Caki2 (cell line): ENCODE measurements at regions not wholly inside any gene's neighbourhood (a gene's known extent, or its start where the extent isn't known, plus 50 kb on each side); places are given as distances from the start of the nearest gene placed in this dataset.
A peak's percentile ranks its signal among the peaks of the same experiment; 100 is the strongest.
"Not testable (repeated sequence)": the region's sequence is repeated elsewhere in the genome, so short reads cannot be mapped to it uniquely, and the experiment has no call there.

Source experiments
- DNase-seq: peaks from one replicate; pipeline ENCODE4 v3.0.0-alpha.2; 2015; ENCODE audit warnings: low read depth
- in situ Hi-C: cut with HindIII; loops from 2 replicates; pipeline ENCODE4 v1.10.0; 2016; ENCODE audit warnings: low sequenced_read_pairs, low pct_unique_long_range_greater_than_20kb, mixed read lengths

DNA sequence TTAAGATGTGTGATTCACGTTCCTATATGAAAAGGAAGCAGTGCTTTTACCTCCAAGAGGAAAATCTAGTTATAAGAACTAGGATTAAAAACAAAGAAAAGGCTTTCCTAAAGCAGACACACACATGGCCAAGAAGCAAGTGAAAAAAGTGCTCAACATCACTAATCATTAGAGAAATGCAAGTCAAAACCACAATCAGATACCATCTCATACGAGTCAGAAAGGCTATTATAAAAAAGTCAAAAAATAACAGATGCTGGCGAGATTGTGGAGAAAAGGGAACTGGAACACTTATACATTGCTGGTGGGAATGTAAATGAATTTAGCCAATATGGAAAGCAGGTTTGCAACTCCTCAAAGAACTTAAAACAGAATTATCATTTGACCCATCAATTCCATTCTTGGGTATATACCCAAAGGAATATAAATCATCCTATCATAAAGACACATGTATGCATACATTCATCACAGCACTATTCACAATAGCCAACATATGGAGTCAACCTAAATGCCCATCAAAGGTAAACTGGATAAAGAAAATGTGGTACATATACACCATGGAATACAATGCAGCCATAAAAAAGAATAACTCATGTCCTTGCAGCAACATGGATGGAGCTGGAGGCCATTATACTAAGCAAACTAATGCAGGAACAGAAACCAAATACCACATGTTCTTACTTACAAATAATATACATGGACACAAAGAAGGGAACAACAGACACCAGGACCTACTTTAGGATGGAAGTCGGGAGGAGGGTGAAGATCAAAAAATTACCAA lies 285.3 kb downstream of the RAD51AP2 start:
- in situ Hi-C loops: no loop called here
- no peak for DNase-seq

DNA sequence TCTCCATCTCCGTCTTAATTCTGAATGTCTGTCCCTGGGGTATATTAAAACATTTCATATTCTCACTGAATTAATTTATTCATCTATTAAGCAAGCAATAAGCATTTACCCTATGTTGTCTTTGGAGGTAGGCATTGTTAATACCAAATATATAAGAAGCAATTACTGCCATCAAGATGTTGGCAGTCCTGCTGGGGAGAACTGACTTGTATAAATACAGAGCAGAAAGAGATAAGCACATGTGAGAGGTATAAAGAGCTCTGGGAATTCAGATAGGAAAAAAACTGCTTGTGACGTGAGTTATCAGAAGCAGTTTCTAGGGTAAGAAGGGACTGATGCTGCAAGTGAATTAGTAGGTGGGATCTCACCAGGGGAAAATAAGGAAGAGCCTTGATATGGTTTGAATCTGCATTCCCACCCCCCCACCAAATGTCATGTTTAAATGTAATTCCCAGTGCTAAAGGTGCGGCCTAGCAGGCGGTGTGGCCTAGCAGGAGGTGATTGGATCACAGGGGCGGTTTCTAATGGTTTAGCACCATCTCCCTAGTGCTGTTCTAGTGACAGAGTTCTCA lies 286.8 kb downstream of the RAD51AP2 start:
- no peak for DNase-seq
- in situ Hi-C loops: no loop called here

DNA sequence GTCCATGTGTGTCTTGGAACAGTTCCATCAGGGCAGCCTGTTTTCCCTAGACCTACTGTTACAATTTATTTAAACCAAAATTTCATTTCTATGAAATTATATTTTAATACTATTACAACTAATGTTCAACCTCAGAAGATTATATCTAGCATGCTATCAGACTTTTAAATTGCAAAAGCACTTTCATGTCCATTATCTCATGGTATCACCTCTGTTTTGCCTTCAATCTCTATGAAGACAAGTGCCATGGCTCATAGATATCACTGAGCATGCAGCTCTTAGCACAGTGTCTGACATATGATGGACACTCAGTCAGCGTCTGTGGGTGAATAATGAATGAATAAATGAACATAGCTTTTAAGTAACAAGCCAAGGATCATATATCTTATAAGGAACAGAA lies 288.8 kb downstream of the RAD51AP2 start:
- DNase-seq: no peak
- in situ Hi-C loops: no loop called here

DNA sequence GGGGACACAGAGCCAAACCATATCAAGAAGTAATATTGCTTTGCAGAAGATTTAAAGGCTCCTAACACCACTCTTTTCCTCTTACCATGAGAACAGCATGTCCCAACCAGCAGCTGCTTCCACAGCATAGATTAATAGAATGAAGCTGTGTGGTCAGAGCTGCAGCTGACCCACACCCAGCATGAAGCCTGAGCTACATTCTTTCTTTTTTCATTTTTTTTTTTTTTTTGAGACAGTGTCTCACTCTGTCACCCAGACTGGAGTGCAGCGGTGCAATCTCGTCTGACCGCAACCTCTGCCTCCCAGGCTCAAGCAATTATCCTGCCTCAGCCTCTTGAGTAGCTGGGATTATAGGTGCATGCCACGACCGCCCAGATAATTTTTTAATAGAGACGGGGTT lies 289.8 kb downstream of the RAD51AP2 start:
- in situ Hi-C loops: no loop called here
- no peak for DNase-seq

DNA sequence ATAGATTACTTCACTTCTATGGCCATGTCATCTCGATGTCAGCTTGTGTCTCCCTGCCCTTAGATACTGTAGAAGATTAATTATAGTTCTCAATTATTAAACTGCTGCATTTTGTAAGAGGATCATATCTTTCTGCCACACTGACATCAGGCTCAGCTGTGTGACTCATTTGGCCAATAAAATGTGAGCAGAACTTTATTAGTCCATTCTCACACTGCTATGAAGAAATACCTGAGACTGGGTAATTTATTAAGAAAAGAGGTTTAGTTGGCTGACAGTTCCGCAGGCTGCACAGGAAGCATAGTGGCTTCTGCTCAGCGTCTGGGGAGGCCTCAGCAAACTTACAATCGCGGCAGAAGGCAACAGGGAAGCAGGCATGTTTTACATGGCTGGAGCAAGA lies 290.4 kb downstream of the RAD51AP2 start:
- in situ Hi-C loops: no loop called here
- no peak for DNase-seq

DNA sequence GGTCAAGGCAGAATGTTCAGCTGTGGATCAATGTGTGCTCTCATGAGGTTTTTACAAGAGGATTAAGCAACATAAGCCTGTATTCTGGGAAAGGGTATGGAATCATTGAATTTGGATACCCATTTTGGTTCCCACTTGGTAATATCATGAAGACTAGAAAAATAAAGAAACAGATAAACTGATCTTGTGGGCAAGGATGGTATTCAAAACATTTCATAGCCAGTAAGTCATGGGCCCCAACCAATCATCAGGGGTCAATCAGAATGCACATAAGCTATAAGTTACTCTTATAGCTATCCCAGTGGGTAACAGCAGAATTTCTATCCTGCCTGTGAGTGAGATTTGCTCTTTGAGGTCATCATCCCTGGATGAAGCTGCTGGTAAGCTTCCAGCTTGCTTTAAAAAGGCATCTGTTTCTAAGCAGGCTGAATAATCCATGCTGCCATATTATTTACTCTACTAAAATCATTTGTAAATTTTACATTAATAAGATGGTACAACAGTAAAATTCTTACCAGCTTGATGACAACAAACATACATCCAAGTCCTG lies 291.2 kb downstream of the RAD51AP2 start:
- in situ Hi-C loops: no loop called here
- no peak for DNase-seq

DNA sequence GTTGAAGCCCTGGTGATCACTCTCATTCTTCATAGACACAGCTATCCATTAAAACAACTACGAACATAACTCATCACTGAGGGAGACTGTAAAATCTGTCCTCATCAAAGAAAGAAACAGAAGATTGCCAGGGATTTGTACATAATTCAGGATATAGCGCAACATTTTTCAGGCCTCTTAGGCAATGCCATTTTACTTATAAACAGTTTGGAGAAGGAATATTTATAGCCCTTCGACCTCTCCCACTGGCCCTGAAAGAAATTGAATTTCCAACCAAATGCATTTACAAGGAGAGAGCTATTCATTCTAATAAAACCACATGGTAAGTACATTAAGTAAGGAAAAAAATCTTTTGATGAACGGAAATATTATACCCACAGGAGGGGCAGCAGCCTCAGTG lies 295.0 kb downstream of the RAD51AP2 start:
- DNase-seq: no peak
- in situ Hi-C loops: no loop called here

DNA sequence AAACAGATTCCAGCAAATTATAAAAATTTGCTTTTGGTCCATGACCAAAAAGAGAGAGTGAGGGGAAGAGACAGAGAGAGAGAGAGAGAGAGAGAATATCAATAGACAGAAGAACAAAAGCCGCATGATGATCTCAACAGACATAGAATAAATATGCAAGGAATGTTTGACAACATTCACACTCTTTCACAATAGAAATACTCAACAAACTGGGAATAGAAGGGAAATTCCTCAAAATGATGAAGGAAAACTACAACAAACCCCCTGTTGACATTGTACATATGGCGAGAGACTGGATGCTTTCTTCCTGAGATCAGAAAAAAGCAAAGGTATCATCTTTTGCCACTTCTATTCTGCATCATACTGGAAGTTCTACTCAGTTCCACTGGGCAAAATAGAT lies 309.7 kb downstream of the RAD51AP2 start:
- DNase-seq: peak; percentile 22
- in situ Hi-C loops: no loop called here

DNA sequence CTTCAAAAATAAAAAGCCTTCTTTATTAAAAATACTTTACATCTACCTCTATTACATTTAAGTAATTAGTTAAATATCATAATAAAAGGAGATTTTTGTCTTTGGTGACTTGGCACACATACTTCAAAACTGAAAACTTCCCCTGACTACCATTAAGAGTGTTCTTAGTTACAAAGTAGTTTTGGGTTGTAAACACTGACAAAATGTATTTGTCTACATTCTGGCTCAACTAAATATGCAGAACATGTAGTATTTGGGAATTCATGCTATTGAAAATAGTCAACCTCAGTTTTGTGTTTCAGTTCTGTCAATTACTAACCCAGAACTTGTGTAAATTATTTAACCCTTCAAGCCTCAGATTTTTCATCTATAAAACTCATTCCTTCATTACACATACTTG lies 311.5 kb downstream of the RAD51AP2 start:
- no peak for DNase-seq
- in situ Hi-C loops: no loop called here

DNA sequence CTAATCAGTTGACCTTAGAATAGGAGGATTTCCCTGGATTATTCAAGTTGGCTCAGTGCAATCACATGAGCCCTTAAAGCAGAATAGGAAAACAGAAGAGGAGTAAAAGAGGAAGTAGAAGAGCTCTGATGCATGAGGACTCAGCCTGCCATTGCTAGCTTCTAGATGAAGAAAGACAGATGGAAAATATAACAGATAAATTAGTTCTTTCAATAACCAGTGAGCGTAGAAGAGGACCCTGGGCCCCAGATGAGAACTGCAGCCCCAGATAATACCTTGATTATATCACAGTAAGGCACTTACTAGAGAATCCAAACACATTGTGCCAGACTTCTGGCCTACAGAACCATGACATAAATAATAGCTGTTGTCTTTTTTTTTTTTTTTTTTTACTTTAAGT lies 314.0 kb downstream of the RAD51AP2 start:
- in situ Hi-C loops, DNase-seq: not testable (repeated sequence)

DNA sequence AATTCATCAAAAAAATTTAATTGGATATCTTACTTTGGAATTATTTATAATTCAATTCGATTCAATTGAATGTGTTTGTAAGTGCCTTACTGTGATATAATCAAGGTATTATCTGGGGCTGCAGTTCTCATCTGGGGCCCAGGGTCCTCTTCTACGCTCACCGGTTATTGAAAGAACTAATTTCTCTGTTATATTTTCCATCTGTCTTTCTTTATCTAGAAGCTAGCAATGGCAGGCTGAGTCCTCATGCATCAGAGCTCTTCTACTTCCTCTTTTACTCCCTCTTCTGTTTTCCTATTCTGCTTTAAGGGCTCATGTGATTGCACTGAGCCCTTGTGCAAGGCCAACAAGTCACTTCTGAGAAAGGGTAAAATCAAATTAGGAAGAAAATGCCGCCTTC lies 315.6 kb downstream of the RAD51AP2 start:
- in situ Hi-C loops, DNase-seq: not testable (repeated sequence)

DNA sequence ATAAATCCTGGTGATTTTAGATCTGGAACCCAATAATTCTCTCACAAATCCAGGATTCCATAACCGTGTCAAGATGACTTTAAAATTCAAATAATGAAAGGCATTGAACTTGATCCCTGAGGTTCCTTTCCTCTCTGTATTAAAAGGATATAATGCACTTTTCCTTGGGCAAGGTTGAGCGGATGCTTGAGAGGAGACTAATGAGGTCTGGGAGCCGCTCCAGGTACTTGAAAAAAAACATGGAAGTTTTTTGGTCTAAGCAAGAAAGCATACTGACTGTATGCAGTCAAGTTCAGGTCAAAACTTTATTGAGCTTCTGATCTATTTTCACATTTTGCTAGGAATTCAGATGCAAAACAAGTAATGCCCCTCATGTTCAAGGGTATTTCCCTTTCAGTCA lies 318.5 kb downstream of the RAD51AP2 start:
- no peak for DNase-seq
- in situ Hi-C loops: no loop called here

DNA sequence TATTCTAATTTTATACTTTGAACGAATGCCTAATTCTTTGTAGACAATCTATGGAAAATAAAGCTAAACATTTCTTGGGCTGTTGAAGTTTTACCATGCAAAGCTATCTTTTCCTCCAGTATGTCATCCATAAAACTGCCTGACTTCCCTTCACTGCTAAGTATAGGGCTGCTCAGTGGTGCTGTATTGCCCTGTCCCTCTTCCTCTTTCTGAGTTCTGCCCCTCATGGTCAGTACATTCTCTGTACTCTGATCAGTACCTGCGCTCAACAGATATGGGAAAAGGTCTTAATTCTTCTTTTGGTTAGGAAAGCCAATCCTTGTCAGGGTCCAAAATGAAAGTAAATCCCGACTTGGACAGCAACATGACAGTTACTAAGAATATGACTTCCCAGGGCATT lies 321.9 kb downstream of the RAD51AP2 start:
- in situ Hi-C loops: no loop called here
- no peak for DNase-seq

DNA sequence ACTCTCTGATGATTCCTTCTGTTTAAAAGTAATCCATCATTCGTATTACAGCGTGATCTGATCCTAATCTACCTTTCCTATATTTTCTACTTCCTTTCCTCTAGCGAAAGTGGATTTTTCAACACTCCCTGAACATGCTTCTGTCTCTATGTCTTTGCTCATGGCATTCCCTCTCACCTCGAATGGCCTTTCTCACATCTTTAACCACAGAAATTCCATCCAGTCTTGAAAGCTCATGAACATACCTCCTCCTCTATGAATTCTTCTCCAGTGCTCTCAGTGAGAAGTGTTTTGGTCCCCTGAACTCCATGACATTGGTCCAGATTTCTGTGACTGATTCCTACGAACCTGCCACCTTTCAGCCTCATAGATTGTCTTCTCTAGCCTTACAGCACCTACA lies 323.2 kb downstream of the RAD51AP2 start:
- DNase-seq: no peak
- in situ Hi-C loops: no loop called here

DNA sequence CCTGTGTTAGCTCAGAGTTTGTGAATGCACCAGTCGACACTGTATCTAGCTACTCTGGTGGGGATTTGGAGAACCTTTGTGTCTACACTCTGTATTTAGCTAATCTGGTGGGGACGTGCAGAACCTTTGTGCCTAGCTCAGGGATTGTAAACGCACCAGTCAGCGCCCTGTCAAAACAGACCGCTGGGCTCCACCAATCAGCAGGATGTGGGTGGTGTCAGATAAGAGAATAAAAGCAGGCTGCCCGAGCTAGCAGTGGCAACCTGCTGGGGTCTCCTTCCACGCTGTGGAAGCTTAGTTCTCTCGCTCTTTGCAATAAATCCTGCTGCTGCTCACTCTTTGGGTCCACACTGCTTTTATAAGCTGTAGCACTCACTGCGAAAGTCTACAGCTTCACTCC lies 324.2 kb downstream of the RAD51AP2 start:
- no peak for DNase-seq
- in situ Hi-C loops: no loop called here

DNA sequence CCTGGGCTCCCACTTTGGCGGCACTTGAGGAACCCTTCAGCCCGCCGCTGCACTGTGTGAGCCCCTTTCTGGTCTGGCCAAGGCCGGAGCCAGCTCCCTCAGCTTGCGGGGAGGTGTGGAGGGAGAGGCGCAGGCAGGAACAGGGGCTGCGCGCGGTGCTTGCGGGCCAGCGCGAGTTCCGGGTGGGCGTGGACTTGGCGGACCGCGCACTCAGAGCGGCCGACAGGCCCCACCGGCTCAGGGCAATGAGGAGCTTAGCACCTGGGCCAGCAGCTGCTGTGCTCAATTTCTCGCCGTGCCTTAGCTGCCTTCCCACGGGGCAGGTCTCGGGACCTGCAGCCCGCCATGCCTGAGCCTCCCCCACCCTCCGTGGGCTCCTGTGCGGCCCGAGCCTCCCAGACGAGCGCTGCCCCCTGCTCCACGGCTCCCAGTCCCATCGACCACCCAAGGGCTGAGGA lies 324.8 kb downstream of the RAD51AP2 start:
- in situ Hi-C loops, DNase-seq: not testable (repeated sequence)

DNA sequence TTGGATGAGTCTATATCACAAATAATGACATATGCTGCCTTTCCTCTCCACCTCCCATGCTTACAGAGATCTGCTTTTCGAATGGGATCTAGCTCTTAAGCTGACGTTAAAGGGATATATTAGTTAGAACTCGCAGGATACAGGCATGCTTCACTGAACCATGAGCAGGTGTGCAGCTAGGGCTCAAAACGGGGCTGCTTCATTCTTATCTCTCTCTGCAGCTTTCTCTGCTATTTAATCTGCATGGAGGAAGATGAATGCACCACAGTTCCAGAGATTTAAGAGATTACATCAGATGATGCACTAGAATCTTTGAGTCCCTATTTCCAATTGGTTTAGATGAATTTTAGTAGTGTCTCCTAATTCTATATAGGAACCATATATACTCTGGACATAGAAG lies 327.0 kb downstream of the RAD51AP2 start:
- no peak for DNase-seq
- in situ Hi-C loops: no loop called here

DNA sequence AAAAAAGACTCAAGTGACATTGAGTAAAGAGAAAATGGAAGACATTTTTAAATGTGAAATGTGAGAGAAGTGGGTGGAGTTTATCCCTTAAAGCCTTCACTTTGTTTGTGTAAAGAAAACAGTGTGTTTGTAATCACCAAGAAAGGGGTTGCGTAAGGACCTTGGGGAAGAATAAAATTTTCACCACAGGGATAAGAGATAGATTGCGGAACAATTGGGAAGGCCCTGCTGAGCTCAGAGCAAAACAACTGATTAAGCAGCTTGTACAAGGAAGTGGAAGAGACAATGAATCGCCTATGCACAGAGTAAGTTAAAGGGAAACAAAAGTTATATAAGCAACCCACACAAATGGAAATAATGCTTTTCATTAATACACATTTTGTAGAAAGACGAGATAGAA lies 327.7 kb downstream of the RAD51AP2 start:
- DNase-seq: no peak
- in situ Hi-C loops: no loop called here

DNA sequence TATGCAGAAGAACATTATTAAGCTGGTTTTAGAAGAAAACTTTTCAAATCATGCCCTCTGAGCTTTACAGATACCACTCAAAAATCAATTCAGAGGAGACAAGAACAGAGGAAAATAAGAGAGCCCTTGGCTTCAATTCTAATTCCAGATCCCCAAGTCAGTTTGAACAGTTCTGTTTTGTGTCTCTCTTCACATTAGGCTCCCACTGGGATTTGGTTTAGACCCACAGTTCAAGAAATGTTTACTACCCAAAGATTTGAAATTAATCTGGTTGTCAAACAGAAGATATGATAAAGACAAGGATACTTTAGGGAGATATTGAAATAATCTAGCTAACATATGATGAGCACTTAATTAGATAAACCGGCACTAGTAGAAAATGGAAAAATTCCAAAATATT lies 329.5 kb downstream of the RAD51AP2 start:
- in situ Hi-C loops: no loop called here
- DNase-seq: no peak

DNA sequence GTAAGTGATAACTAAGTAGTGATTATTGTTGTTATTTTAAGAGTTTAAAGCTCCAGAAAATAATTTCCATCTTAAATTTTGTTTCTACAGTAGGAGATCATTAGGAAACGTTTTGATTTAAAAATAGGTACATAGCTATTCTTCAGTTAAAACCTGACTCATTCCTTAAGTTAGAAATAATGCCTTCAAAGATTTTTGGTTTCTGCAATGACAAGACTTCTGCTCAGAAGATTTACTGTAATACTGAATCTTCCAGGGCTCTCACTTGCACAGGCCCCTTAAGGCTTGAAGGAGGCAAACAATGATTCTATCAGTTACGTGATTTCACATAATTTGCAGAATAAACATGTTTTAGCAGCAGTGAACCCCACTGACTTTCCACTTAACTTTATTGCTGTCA lies 333.7 kb downstream of the RAD51AP2 start:
- in situ Hi-C loops: no loop called here

More for the DNA sequence above, 333.7 kb downstream of the RAD51AP2 start:
- no peak for DNase-seq
